CD14-positive monocyte (primary cell): ENCODE measurements at regions not wholly inside any gene's neighbourhood (a gene's known extent, or its start where the extent isn't known, plus 50 kb on each side); places are given as distances from the start of the nearest gene placed in this dataset.

Experiments
- DNase-seq, 3 donors: peaks; one replicate each; pipeline ENCODE4 v3.0.0-alpha.2; 2011 to 2022
- H2AFZ ChIP-seq: 2 replicates; pipeline ENCODE4 v1.6.0; 2012; ENCODE audit warnings: mild to moderate bottlenecking, low read depth, low read length, inconsistent platforms; ENCODE audit not compliant: insufficient read depth, poor library complexity, severe bottlenecking
- H3K27ac ChIP-seq, 2 donors: 1 replicate in 1 of 2; 2 replicates in 1 of 2; pipeline ENCODE4 v1.5.1; 2012 to 2013; ENCODE audit warnings: low read length in 2 of 2, control low read depth in 1 of 2, inconsistent platforms in 1 of 2, low read depth in 1 of 2, mild to moderate bottlenecking in 1 of 2
- H3K27me3 ChIP-seq, 2 donors: one replicate each; pipeline versions ENCODE4 v1.6.0 to v1.6.1; 2011 to 2013; ENCODE audit warnings: low read length in 2 of 2; ENCODE audit not compliant: control insufficient read depth in 2 of 2, insufficient read depth in 2 of 2
- H3K36me3 ChIP-seq, 2 donors: replicated peaks in 1 of 2; 1 replicate in 1 of 2; 2 replicates in 1 of 2; pipeline versions ENCODE4 v1.5.1 to v1.6.1; 2012 to 2013; ENCODE audit warnings: low read length in 2 of 2, control low read depth in 1 of 2, inconsistent platforms in 1 of 2, mild to moderate bottlenecking in 1 of 2; ENCODE audit not compliant: insufficient read depth in 2 of 2, control insufficient read depth in 1 of 2
- H3K4me1 ChIP-seq, 2 donors: 1 replicate in 1 of 2; 2 replicates in 1 of 2; pipeline versions ENCODE4 v1.5.1 to v1.6.1; 2012 to 2013; ENCODE audit warnings: low read length in 2 of 2, control low read depth in 1 of 2, inconsistent platforms in 1 of 2, mild to moderate bottlenecking in 1 of 2, moderate library complexity in 1 of 2; ENCODE audit not compliant: insufficient read depth in 2 of 2, control insufficient read depth in 1 of 2
- H3K4me2 ChIP-seq: replicated peaks from 2 replicates; pipeline ENCODE3; 2012; ENCODE audit warnings: low read length, moderate library complexity, mild to moderate bottlenecking; ENCODE audit not compliant: poor library complexity, severe bottlenecking; ENCODE audit errors: extremely low read depth
- H3K4me3 ChIP-seq, 3 experiments: fragments of 200-600 bp in 1 of 3; sonication (generic) in 1 of 3; replicated peaks in 1 of 3; 1 replicate in 2 of 3; 2 replicates in 1 of 3; pipeline ENCODE4 v1.5.1; 2011 to 2013; ENCODE audit warnings: low read length in 3 of 3, mild to moderate bottlenecking in 3 of 3, control low read depth in 2 of 3, low read depth in 2 of 3, inconsistent platforms in 1 of 3, moderate library complexity in 1 of 3
- H3K79me2 ChIP-seq: 2 replicates; pipeline ENCODE4 v1.6.0; 2012; ENCODE audit warnings: mild to moderate bottlenecking, control low read depth, inconsistent platforms, low read length, moderate library complexity; ENCODE audit not compliant: insufficient read depth
- H3K9ac ChIP-seq: 2 replicates; pipeline ENCODE4 v1.6.0; 2017; ENCODE audit warnings: low read length, mild to moderate bottlenecking; ENCODE audit not compliant: insufficient read depth, poor library complexity, severe bottlenecking
- H3K9me3 ChIP-seq, 2 donors: replicated peaks in 1 of 2; 1 replicate in 1 of 2; 2 replicates in 1 of 2; pipeline versions ENCODE4 v1.5.1 to v1.6.1; 2012 to 2013; ENCODE audit warnings: low read length in 2 of 2, control low read depth in 1 of 2; ENCODE audit not compliant: control insufficient read depth in 1 of 2, insufficient read depth in 1 of 2
- H4K20me1 ChIP-seq: 2 replicates; pipeline ENCODE4 v1.6.0; 2012; ENCODE audit warnings: mild to moderate bottlenecking, low read length, control low read depth, moderate library complexity; ENCODE audit not compliant: insufficient read depth
- H3K27ac Mint-ChIP-seq, 7 donors: one replicate each; pipeline ENCODE4 v1.8.0; 2020; ENCODE audit warnings: mild to moderate bottlenecking in 7 of 7, mixed read lengths in 7 of 7, moderate library complexity in 6 of 7, inconsistent platforms in 2 of 7
- H3K27me3 Mint-ChIP-seq, 3 donors: one replicate each; pipeline ENCODE4 v1.8.0; 2021 to 2022; ENCODE audit warnings: low read depth in 3 of 3, mild to moderate bottlenecking in 3 of 3, mixed read lengths in 3 of 3, moderate library complexity in 3 of 3, inconsistent platforms in 1 of 3
- H3K36me3 Mint-ChIP-seq, 2 donors: one replicate each; pipeline ENCODE4 v1.8.0; 2020; ENCODE audit warnings: mixed read lengths in 2 of 2, inconsistent platforms in 1 of 2, mild to moderate bottlenecking in 1 of 2
- H3K4me1 Mint-ChIP-seq: one replicate; pipeline ENCODE4 v1.8.0; 2020; ENCODE audit warnings: mild to moderate bottlenecking, mixed read lengths
- H3K4me3 Mint-ChIP-seq, 2 donors: one replicate each; pipeline ENCODE4 v1.8.0; 2020; ENCODE audit warnings: mild to moderate bottlenecking in 2 of 2, mixed read lengths in 2 of 2, moderate library complexity in 1 of 2
- H3K9me3 Mint-ChIP-seq, 7 donors: one replicate each; pipeline ENCODE4 v1.8.0; 2020 to 2022; ENCODE audit warnings: mixed read lengths in 7 of 7, mild to moderate bottlenecking in 6 of 7, moderate library complexity in 6 of 7, inconsistent platforms in 2 of 7
- CTCF ChIP-seq: fragments of 200-600 bp; IDR thresholded peaks from one replicate; pipeline ENCODE4 v1.8.0; 2022; ENCODE audit warnings: antibody characterized with exemption, mild to moderate bottlenecking
- WGBS: methylation state at CpG from one replicate; pipeline ENCODE4 v1.1.5; 2013; ENCODE audit warnings: missing lambda C conversion rate; ENCODE audit not compliant: insufficient coverage; 5-methylcytosine and 5-hydroxymethylcytosine counted together
- intact Hi-C, 2 donors: fragments of 100-400 bp; cut with micrococcal nuclease; formaldehyde crosslinking; loops; one replicate each; pipeline versions ENCODE4 v1.15.0 to v1.15.1; 2023

GRCh38 chrX:125769628-125770027 lies 396.5 kb downstream of the DCAF12L2 start:
- Histone ChIP-seq H3K79me2 (no peaks in the 10 kb centered on the region), H3K27ac (no peak overlapping the region), H3K36me3 (no peaks in the 10 kb centered on the region), H3K4me3 (no peak overlapping the region), H3K27me3 (no peaks in the 10 kb centered on the region), H3K4me1 (no peaks in the 10 kb centered on the region), H3K9me3 (no peaks in the 10 kb centered on the region), H4K20me1 (no peaks in the 10 kb centered on the region), H2AFZ (no peak overlapping the region), H3K9ac (no peak overlapping the region), H3K4me2 (no peak overlapping the region)
- Mint-ChIP-seq H3K4me1 (no peaks in the 10 kb centered on the region), H3K27ac (no peak overlapping the region), H3K36me3 (no peaks in the 10 kb centered on the region), H3K27me3 (no peaks in the 10 kb centered on the region), H3K4me3 (no peak overlapping the region), H3K9me3 (peaks cover 0 to 15% (median 2%) of the 10 kb centered on the region in 7 donors)
- no peak for TF ChIP-seq CTCF
- DNase-seq, result no peak
- no CpG with 5 or more reads among the region's 2 CpGs for WGBS
- intact Hi-C loops, result no loop called here

DNA sequence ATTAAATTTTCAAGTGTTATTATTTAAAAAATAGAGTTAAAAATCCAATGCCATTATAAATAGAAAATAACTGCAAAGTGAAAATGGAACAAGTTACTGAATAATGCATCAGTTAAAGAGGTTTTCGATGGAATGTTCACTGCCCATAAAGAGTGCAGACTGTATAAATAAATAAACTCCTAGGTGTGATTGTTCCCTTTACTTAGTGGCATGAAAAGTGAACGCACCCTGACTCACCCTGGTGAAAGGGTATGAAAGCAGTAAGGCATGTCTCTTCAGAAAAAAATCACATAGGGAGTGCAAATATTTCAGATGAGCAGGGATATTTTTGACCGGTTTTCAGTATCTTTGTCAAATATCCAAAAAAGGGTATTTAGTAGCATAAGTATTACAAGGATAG lies 387.8 kb downstream of the DCAF12L2 start:
- no peaks in the 10 kb centered on the region for H3K27me3 ChIP-seq
- no CpG with 5 or more reads among the region's 3 CpGs for WGBS
- DNase-seq, result no peak
- no peak overlapping the region for H3K4me2 ChIP-seq
- Mint-ChIP-seq H3K27me3 (no peaks in the 10 kb centered on the region), H3K4me3 (no peak overlapping the region), H3K4me1 (no peaks in the 10 kb centered on the region), H3K36me3 (no peaks in the 10 kb centered on the region), H3K27ac (no peak overlapping the region), H3K9me3 (no peaks in the 10 kb centered on the region)
- H3K4me1 ChIP-seq, result no peaks in the 10 kb centered on the region
- no peak overlapping the region for H3K9ac ChIP-seq
- no peaks in the 10 kb centered on the region for H3K9me3 ChIP-seq
- no peak overlapping the region for H3K4me3 ChIP-seq
- no peak overlapping the region for H3K27ac ChIP-seq
- no peaks in the 10 kb centered on the region for H3K79me2 ChIP-seq
- intact Hi-C loops, result no loop called here
- no peaks in the 10 kb centered on the region for H4K20me1 ChIP-seq
- no peak for TF ChIP-seq CTCF
- no peaks in the 10 kb centered on the region for H3K36me3 ChIP-seq
- H2AFZ ChIP-seq, result no peak overlapping the region
